Ishikawa (cell line): ENCODE measurements at regions not wholly inside any gene's neighbourhood (a gene's known extent, or its start where the extent isn't known, plus 50 kb on each side); places are given as distances from the start of the nearest gene placed in this dataset.

ENCODE experiments used
- CEBPB ChIP-seq: IDR thresholded peaks from 2 replicates; pipeline ENCODE4 v1.6.1; 2012
- CREB1 ChIP-seq: IDR thresholded peaks from 2 replicates; pipeline ENCODE4 v1.6.1; 2012; ENCODE audit warnings: low read depth
- EGR1 ChIP-seq: IDR thresholded peaks from 2 replicates; pipeline ENCODE4 v1.6.1; 2012
- EP300 ChIP-seq: IDR thresholded peaks from 2 replicates; pipeline ENCODE4 v1.6.1; 2012; ENCODE audit warnings: borderline replicate concordance
- FOXM1 ChIP-seq: IDR thresholded peaks from 2 replicates; pipeline ENCODE4 v1.6.1; 2012; ENCODE audit warnings: low read depth, borderline replicate concordance
- NFIC ChIP-seq: IDR thresholded peaks from 2 replicates; pipeline ENCODE4 v1.6.1; 2012
- RAD21 ChIP-seq: IDR thresholded peaks from 2 replicates; pipeline ENCODE4 v1.6.1; 2012; ENCODE audit warnings: low read depth
- TAF1 ChIP-seq: IDR thresholded peaks from 2 replicates; pipeline ENCODE4 v1.6.1; 2012; ENCODE audit warnings: low read depth, mild to moderate bottlenecking
- TCF12 ChIP-seq: IDR thresholded peaks from 2 replicates; pipeline ENCODE4 v1.6.1; 2012; ENCODE audit warnings: low read depth
- TEAD4 ChIP-seq: IDR thresholded peaks from 2 replicates; pipeline ENCODE4 v1.6.1; 2012
- YY1 ChIP-seq: IDR thresholded peaks from 2 replicates; pipeline ENCODE4 v1.6.1; 2012; ENCODE audit warnings: low read depth
- ZBTB7A ChIP-seq: IDR thresholded peaks from 2 replicates; pipeline ENCODE4 v1.6.1; 2012; ENCODE audit warnings: low read depth
- TF ChIP-seq, protein P1 (sequence below): IDR thresholded peaks from 2 replicates; pipeline ENCODE4 v1.6.1; 2012; ENCODE audit warnings: low read depth, mild to moderate bottlenecking
- TF ChIP-seq, protein P2 (sequence below): IDR thresholded peaks from 2 replicates; pipeline ENCODE4 v1.6.1; 2012
- TF ChIP-seq, protein P3 (sequence below): IDR thresholded peaks from 2 replicates; pipeline ENCODE4 v1.6.1; 2012

DNA sequence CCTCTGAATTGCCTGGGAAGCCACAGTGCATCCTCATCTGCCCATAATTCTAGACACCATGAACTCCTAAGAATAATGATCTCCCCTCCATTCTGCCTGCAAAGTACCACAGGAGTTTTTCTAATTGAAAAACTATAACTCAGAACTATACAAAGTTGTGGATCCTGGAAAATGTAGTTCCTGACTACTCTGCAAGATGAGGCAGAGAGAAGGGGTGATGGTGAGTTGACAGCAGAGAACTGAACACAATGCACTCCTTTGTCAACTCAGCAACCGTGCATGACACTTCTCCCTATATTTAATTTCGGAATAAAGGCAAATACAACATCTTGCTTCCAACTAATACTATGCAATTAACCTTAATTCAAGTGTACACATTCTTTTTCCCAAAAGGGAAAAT lies 471.1 kb upstream of the FAM98A start:
- TF ChIP-seq, protein P1, sequence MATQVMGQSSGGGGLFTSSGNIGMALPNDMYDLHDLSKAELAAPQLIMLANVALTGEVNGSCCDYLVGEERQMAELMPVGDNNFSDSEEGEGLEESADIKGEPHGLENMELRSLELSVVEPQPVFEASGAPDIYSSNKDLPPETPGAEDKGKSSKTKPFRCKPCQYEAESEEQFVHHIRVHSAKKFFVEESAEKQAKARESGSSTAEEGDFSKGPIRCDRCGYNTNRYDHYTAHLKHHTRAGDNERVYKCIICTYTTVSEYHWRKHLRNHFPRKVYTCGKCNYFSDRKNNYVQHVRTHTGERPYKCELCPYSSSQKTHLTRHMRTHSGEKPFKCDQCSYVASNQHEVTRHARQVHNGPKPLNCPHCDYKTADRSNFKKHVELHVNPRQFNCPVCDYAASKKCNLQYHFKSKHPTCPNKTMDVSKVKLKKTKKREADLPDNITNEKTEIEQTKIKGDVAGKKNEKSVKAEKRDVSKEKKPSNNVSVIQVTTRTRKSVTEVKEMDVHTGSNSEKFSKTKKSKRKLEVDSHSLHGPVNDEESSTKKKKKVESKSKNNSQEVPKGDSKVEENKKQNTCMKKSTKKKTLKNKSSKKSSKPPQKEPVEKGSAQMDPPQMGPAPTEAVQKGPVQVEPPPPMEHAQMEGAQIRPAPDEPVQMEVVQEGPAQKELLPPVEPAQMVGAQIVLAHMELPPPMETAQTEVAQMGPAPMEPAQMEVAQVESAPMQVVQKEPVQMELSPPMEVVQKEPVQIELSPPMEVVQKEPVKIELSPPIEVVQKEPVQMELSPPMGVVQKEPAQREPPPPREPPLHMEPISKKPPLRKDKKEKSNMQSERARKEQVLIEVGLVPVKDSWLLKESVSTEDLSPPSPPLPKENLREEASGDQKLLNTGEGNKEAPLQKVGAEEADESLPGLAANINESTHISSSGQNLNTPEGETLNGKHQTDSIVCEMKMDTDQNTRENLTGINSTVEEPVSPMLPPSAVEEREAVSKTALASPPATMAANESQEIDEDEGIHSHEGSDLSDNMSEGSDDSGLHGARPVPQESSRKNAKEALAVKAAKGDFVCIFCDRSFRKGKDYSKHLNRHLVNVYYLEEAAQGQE, result no peak
- TF ChIP-seq ZBTB7A (no peak), YY1 (no peak), RAD21 (no peak), NFIC (no peak), EP300 (no peak)
- TF ChIP-seq, protein P2, sequence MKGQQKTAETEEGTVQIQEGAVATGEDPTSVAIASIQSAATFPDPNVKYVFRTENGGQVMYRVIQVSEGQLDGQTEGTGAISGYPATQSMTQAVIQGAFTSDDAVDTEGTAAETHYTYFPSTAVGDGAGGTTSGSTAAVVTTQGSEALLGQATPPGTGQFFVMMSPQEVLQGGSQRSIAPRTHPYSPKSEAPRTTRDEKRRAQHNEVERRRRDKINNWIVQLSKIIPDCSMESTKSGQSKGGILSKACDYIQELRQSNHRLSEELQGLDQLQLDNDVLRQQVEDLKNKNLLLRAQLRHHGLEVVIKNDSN, result no peak

DNA sequence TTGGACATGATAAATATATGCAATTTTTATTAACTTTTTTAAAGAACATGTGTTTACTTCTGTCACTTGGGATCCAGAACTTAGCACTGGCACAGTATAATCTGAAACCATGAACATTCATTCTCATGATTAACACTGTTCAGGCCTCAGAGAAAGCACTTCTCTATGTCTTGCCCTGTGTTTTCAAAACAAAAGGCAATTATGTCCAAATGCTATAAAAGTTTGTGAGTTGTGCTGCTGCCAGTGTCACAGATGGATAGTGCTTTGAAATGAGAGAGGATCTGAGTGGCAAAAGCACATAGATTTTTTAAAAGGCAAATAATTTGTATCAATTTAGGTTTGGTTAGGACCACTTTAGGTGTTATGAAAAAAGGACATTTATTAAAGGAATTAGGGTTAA lies 470.5 kb upstream of the FAM98A start:
- TF ChIP-seq, protein P1, result no peak
- TF ChIP-seq YY1, result no peak
- no peak for TF ChIP-seq TCF12
- TF ChIP-seq CEBPB, result no peak
- no peak for TF ChIP-seq NFIC
- no peak for TF ChIP-seq EP300
- no peak for TF ChIP-seq EGR1
- TF ChIP-seq CREB1, result no peak
- TF ChIP-seq, protein P2, result no peak

DNA sequence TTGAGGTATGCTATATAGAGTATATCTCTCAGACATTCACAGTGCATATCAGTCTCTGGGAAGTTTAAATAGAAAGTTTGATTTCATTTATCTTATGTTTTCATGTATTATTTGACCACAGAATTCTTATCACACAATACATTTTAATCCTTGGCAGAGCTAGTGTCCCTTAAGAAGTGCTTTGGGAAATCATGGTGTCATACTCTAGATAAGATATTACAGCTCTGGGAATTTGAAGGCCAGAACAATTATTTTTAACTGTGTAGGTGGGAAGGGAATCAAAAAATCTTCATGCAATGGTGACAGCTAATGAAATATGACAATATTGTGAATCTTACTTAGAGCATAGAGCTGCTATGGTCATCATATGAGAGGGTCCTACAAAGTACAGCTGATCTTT lies 451.3 kb upstream of the FAM98A start:
- TF ChIP-seq FOXM1, result no peak
- no peak for TF ChIP-seq RAD21
- TF ChIP-seq YY1, result no peak
- no peak for TF ChIP-seq TCF12
- TF ChIP-seq, protein P1, result no peak
- no peak for TF ChIP-seq ZBTB7A
- no peak for TF ChIP-seq CREB1
- TF ChIP-seq, protein P2, result no peak
- no peak for TF ChIP-seq CEBPB
- TF ChIP-seq, protein P3, sequence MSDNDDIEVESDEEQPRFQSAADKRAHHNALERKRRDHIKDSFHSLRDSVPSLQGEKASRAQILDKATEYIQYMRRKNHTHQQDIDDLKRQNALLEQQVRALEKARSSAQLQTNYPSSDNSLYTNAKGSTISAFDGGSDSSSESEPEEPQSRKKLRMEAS, result no peak
- no peak for TF ChIP-seq EP300
- TF ChIP-seq TAF1, result no peak
- TF ChIP-seq NFIC, result no peak
- no peak for TF ChIP-seq TEAD4
- no peak for TF ChIP-seq EGR1

DNA sequence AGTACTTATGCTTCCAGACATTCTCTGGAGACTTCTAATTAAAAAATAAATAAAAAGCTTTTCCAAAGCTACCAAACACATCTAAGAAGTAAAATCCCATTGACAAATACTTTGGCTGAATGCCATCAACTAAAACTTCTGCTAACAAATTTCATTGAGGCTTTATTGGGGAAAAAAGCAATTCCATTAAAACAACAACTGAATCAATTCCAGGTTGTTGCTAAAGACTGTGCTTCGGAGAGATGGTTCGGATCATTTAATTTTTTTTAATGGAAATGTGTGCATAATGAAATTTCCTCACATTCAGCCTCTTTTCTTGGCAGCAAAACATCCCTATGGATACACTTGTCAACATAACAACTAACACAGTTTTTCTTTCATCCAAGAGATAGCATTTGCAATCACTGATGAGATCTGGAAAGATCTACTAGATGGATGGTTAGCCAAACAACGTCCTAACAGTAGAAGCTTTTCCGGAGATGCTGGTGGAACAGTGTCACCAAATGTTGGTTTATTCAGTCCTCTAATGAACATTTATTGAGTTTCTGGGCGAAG lies 446.1 kb upstream of the FAM98A start:
- no peak for TF ChIP-seq YY1
- no peak for TF ChIP-seq CREB1
- TF ChIP-seq FOXM1, result no peak
- TF ChIP-seq ZBTB7A, result no peak
- no peak for TF ChIP-seq TAF1
- TF ChIP-seq, protein P2, result no peak
- TF ChIP-seq RAD21, result no peak
- TF ChIP-seq, protein P3, result no peak
- no peak for TF ChIP-seq NFIC
- TF ChIP-seq, protein P1, result no peak
